K562 (cell line): ENCODE measurements at regions not wholly inside any gene's neighbourhood (a gene's known extent, or its start where the extent isn't known, plus 50 kb on each side); places are given as distances from the start of the nearest gene placed in this dataset.

ENCODE experiments used
- FIP1L1 ChIP-seq: fragments of 200-400 bp; formaldehyde crosslinking; IDR thresholded peaks from 2 replicates; pipeline ENCODE4 v1.6.1; 2018; ENCODE audit warnings: mild to moderate bottlenecking, low read depth, low read length; ENCODE audit not compliant: poor library complexity, severe bottlenecking
- MTA2 ChIP-seq: fragments of 450-650 bp; IDR thresholded peaks from 2 replicates; pipeline ENCODE4 v1.6.1; 2016; ENCODE audit warnings: low read depth
- NCOR1 ChIP-seq: fragments of 450-650 bp; IDR thresholded peaks from 2 replicates; pipeline ENCODE4 v1.6.1; 2016; ENCODE audit warnings: mild to moderate bottlenecking, moderate library complexity
- POU5F1 ChIP-seq: fragments of 150-350 bp; IDR thresholded peaks from 2 replicates; pipeline ENCODE4 v1.6.1; 2014; ENCODE audit warnings: borderline replicate concordance, low read length, low read depth, mild to moderate bottlenecking; ENCODE audit not compliant: partially characterized antibody
- SIX5 ChIP-seq, 2 experiments: IDR thresholded peaks; 2 replicates each; pipeline ENCODE4 v1.6.1; 2011; ENCODE audit warnings: low read length in 2 of 2, borderline replicate concordance in 1 of 2, low read depth in 1 of 2, mild to moderate bottlenecking in 1 of 2, moderate library complexity in 1 of 2; ENCODE audit not compliant: insufficient read depth in 1 of 2
- TF ChIP-seq, protein P1 (sequence below): fragments of 150-350 bp; IDR thresholded peaks from 2 replicates; pipeline ENCODE4 v1.6.1; 2014; ENCODE audit warnings: low read depth, mild to moderate bottlenecking, low read length, borderline replicate concordance
- TF ChIP-seq, protein P2 (sequence below), 2 experiments: fragments of 150-350 bp in 1 of 2; IDR thresholded peaks; 2 replicates each; pipeline ENCODE4 v1.6.1; 2012 to 2016; ENCODE audit warnings: low read depth in 2 of 2, low read length in 2 of 2, mild to moderate bottlenecking in 1 of 2, moderate library complexity in 1 of 2
- TF ChIP-seq, protein P3 (sequence below): fragments of 250-450 bp; sonication (Bioruptor Pico); IDR thresholded peaks from 2 replicates; pipeline ENCODE4 v1.8.0; 2021; ENCODE audit warnings: moderate library complexity, mild to moderate bottlenecking, inconsistent platforms

DNA sequence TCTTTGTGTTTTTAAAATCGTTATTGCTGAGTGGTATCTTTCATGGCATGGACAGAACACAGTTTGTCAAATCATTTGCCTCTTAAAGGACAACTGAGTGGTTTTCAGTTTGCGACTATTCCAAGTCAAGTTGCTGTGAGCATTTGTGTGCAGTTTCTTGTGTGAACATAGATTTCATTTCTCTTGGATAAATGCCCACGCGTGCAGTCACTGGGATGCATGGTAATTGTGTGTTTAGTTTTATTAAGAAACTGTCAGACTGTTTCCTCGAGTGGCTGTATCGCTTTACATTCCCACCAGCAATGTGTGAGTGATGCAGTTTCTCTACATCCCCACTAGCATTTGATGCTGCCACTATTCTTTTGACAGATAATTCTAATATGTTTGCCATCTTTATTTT is 154.0 kb upstream of the ARL4C start (continued):
- TF ChIP-seq, protein P1, sequence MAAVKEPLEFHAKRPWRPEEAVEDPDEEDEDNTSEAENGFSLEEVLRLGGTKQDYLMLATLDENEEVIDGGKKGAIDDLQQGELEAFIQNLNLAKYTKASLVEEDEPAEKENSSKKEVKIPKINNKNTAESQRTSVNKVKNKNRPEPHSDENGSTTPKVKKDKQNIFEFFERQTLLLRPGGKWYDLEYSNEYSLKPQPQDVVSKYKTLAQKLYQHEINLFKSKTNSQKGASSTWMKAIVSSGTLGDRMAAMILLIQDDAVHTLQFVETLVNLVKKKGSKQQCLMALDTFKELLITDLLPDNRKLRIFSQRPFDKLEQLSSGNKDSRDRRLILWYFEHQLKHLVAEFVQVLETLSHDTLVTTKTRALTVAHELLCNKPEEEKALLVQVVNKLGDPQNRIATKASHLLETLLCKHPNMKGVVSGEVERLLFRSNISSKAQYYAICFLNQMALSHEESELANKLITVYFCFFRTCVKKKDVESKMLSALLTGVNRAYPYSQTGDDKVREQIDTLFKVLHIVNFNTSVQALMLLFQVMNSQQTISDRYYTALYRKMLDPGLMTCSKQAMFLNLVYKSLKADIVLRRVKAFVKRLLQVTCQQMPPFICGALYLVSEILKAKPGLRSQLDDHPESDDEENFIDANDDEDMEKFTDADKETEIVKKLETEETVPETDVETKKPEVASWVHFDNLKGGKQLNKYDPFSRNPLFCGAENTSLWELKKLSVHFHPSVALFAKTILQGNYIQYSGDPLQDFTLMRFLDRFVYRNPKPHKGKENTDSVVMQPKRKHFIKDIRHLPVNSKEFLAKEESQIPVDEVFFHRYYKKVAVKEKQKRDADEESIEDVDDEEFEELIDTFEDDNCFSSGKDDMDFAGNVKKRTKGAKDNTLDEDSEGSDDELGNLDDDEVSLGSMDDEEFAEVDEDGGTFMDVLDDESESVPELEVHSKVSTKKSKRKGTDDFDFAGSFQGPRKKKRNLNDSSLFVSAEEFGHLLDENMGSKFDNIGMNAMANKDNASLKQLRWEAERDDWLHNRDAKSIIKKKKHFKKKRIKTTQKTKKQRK = no peak
- TF ChIP-seq NCOR1 (no peak), MTA2 (no peak), POU5F1 (no peak), SIX5 (IDR thresholded peaks at IDR 0.05; ENCODE audit: borderline replicate concordance in 1 of 2, insufficient read depth in 1 of 2, low read depth in 1 of 2, low read length in 2 of 2) (no peak), FIP1L1 (no peak)
- TF ChIP-seq, protein P2, sequence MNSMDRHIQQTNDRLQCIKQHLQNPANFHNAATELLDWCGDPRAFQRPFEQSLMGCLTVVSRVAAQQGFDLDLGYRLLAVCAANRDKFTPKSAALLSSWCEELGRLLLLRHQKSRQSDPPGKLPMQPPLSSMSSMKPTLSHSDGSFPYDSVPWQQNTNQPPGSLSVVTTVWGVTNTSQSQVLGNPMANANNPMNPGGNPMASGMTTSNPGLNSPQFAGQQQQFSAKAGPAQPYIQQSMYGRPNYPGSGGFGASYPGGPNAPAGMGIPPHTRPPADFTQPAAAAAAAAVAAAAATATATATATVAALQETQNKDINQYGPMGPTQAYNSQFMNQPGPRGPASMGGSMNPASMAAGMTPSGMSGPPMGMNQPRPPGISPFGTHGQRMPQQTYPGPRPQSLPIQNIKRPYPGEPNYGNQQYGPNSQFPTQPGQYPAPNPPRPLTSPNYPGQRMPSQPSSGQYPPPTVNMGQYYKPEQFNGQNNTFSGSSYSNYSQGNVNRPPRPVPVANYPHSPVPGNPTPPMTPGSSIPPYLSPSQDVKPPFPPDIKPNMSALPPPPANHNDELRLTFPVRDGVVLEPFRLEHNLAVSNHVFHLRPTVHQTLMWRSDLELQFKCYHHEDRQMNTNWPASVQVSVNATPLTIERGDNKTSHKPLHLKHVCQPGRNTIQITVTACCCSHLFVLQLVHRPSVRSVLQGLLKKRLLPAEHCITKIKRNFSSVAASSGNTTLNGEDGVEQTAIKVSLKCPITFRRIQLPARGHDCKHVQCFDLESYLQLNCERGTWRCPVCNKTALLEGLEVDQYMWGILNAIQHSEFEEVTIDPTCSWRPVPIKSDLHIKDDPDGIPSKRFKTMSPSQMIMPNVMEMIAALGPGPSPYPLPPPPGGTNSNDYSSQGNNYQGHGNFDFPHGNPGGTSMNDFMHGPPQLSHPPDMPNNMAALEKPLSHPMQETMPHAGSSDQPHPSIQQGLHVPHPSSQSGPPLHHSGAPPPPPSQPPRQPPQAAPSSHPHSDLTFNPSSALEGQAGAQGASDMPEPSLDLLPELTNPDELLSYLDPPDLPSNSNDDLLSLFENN (IDR thresholded peaks at IDR 0.05; ENCODE audit: low read depth in 2 of 2, low read length in 2 of 2) = no peak
- TF ChIP-seq, protein P3, sequence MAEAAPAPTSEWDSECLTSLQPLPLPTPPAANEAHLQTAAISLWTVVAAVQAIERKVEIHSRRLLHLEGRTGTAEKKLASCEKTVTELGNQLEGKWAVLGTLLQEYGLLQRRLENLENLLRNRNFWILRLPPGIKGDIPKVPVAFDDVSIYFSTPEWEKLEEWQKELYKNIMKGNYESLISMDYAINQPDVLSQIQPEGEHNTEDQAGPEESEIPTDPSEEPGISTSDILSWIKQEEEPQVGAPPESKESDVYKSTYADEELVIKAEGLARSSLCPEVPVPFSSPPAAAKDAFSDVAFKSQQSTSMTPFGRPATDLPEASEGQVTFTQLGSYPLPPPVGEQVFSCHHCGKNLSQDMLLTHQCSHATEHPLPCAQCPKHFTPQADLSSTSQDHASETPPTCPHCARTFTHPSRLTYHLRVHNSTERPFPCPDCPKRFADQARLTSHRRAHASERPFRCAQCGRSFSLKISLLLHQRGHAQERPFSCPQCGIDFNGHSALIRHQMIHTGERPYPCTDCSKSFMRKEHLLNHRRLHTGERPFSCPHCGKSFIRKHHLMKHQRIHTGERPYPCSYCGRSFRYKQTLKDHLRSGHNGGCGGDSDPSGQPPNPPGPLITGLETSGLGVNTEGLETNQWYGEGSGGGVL (CRISPR knock-in tag) = no peak
